ENCODE measurements at regions not wholly inside any gene's neighbourhood (a gene's known extent, or its start where the extent isn't known, plus 50 kb on each side); places are given as distances from the start of the nearest gene placed in this dataset.

GRCh38 chr2:41735006-41735405, 312.8 kb upstream of the PKDCC start:
- no peak for TF ChIP-seq CTCF (IDR thresholded peaks at IDR 0.05; ENCODE audit: extremely low read depth, missing control alignments)
- no peak for DNase-seq (ENCODE audit: low spot score)

DNA sequence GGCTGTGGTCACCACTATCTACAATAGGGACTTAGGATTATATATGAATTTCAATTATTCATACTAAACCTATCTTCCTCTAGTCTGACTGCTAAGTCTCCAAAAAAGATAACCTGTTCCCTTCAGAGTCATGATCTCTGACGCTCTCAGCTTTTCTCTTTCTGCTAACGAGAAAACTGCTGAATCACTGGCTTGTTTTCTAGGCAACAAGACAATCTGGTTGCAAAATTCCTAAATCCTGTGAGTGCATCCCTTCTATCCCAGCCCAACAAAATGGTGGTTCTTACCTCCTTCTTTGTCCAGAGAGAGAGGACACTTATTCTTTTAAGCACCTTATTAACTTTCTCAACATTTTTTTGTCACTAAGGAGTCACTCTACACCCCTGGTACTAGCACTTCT, 312.3 kb upstream of the PKDCC start:
- TF ChIP-seq CTCF (IDR thresholded peaks at IDR 0.05; ENCODE audit: extremely low read depth, missing control alignments), result no peak
- DNase-seq (ENCODE audit: low spot score), result no peak

DNA sequence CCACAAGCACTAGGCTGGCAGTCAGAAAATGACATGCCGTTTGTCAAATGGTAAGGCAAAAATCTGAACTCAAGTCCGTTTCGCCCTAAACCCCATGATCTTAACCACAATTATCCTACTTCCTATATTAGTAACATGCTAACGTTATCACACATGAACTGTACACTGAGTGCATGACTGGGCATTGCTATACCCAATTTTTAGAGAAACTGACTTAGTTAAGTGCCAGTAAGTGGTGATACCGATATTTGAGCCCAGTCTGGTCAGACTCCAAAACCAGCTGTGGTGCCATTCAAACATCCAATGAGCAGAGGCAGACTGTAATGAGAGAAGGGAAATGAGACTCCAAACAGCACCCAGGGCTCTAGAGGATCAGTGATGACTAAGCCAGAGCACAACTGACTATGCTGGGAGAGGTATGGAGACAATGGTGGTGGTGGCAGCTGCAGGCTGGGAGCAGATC, 311.7 kb upstream of the PKDCC start:
- no peak for TF ChIP-seq CTCF (IDR thresholded peaks at IDR 0.05; ENCODE audit: extremely low read depth, missing control alignments)
- peak; percentile 24 for DNase-seq (ENCODE audit: low spot score)

DNA sequence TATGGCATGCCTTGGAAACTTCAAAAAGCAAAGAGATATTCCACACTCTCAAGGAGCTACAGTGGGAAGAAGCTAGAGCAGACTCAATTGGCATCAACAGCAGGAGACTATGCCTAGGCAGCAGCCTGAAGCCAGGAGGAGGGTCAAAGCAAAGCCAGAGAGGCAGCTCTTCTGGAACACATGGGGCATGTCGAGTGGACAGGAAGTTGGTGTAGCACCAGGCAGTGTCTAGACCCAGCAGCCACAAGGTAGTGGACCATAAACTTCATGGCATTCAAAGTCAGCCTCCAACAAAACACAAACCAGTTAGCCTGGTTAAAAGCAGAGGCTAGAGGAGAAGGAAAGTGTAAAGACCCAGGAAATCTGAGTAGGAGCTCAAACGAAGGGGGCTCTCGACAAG, 311.2 kb upstream of the PKDCC start:
- DNase-seq (ENCODE audit: low spot score), result no peak
- no peak for TF ChIP-seq CTCF (IDR thresholded peaks at IDR 0.05; ENCODE audit: extremely low read depth, missing control alignments)

- DNase-seq (ENCODE audit: low spot score), result no peak
- TF ChIP-seq CTCF (IDR thresholded peaks at IDR 0.05; ENCODE audit: extremely low read depth, missing control alignments), result no peak
Measured at GRCh38 chr2:41737888-41738287, 309.9 kb upstream of the PKDCC start.

DNA sequence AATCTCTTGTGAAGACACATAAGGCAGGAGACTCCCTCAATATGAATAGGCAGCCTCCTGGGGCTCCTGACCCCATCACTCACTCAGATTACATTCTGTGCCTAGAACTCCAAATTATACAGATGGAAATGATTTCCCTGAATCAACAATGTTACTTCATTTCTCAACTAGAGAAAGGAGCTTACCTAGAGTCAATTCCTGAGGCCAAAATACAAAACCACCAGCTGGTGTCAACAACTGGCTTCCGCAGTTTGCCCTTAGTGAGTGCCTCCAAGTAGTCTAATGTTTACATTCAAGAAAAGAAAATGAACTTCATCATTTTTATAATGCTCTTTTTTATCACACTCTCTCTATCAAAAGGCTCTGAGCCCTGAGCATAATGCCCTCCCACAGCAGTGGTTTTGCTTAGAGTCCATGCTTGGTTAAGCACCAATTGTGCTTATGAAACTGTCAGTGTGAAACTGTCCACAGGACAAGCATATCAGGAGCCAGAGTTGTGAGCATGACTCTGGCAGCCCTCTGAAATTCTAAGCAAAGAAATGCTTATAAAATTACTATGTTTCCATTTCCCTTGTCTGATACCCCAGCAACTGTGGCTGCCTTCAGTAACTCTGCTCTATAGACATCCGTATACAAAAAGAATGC, 305.7 kb upstream of the PKDCC start:
- peak; percentile 14 for DNase-seq (ENCODE audit: low spot score)
- TF ChIP-seq CTCF (IDR thresholded peaks at IDR 0.05; ENCODE audit: extremely low read depth, missing control alignments), result no peak

DNA sequence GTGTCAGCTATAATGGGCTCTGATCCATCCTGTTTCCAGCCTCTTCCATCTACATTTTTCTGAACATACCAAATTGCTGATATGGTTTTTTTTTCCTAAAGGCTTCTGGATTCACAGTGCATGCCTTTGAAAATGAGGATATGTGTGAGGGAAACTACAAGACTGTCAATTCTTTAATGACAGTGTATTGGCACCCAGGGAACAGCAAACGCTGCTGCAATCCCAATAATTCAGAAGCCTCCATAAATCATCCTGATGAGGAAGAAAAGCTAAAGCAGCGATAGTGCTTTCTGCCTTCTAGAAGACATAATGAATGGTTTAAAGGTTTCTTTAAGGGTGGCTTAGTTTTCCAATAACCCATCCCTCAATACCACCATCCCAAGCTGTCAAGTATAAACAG, 304.5 kb upstream of the PKDCC start:
- no peak for DNase-seq (ENCODE audit: low spot score)
- no peak for TF ChIP-seq CTCF (IDR thresholded peaks at IDR 0.05; ENCODE audit: extremely low read depth, missing control alignments)

All from GM20000 (cell line).